ENCODE measurements at regions not wholly inside any gene's neighbourhood (a gene's known extent, or its start where the extent isn't known, plus 50 kb on each side); places are given as distances from the start of the nearest gene placed in this dataset.
A peak's percentile ranks its signal among the peaks of the same experiment; 100 is the strongest.

GRCh38 chr6:170224694-170225660, 65.9 kb downstream of the DLL1 start:
- peaks cover 0 to 26% of the 10 kb centered on the region in 2 experiments; a peak in 1 of 4 replicates for H3K4me1 ChIP-seq (ENCODE audit: control insufficient read depth in 1 of 2, insufficient read depth in 2 of 2, low read depth in 1 of 2, low read length in 1 of 2)
- no peak for DNase-seq
- CTCF ChIA-PET, result interaction anchor here (0.8 to 1.7 kb wide), 3 partner anchors 10 to 217 kb away, joined by 3 to 4 read pairs (median 3); no protein-coding TSS in a partner anchor
- no peak overlapping the region for H3K4me3 ChIP-seq (ENCODE audit: low read depth in 2 of 2, low read length in 1 of 2)
- H3K79me2 ChIP-seq (ENCODE audit: insufficient read depth), result no peaks in the 10 kb centered on the region
- no peaks in the 10 kb centered on the region for H3K9me2 ChIP-seq
- POLR2A ChIA-PET, result no interaction called here
- no peak overlapping the region for H2AFZ ChIP-seq (ENCODE audit: low read depth)
- H3K9ac ChIP-seq, result no peak overlapping the region
- H3K27me3 ChIP-seq (ENCODE audit: insufficient read depth), result no peaks in the 10 kb centered on the region
- TF ChIP-seq IRF3 (IDR thresholded peaks at IDR 0.05; ENCODE audit: low read depth, low read length) (no peak), GATA2 (CRISPR knock-in tag; IDR thresholded peaks at IDR 0.05) (no peak), JUND (IDR thresholded peaks at IDR 0.05) (no peak), ELF1 (IDR thresholded peaks at IDR 0.05) (no peak), REST (IDR thresholded peaks at IDR 0.05; ENCODE audit: low read depth, low read length) (no peak), PBX3 (IDR thresholded peaks at IDR 0.05) (no peak)
- H3K27ac ChIP-seq (ENCODE audit: low read depth in 2 of 2, low read length in 1 of 2), result peak overlapping the region in 1 of 2 experiments; percentile 28; a peak in 1 of 4 replicates
- no peak overlapping the region for H3K4me2 ChIP-seq
- H4K20me1 ChIP-seq (ENCODE audit: insufficient read depth), result no peaks in the 10 kb centered on the region
- 57% methylated on average over 19 of the region's 23 CpGs for whole genome bisulfite sequencing (ENCODE audit: low lambda C conversion rate)
- H3F3A ChIP-seq (replicated peaks; ENCODE audit: insufficient read depth), result no peaks in the 10 kb centered on the region
- no peaks in the 10 kb centered on the region for H3K9me3 ChIP-seq
- no peaks in the 10 kb centered on the region for H3K36me3 ChIP-seq (replicated peaks in 1 of 2; ENCODE audit: control insufficient read depth in 1 of 2, insufficient read depth in 2 of 2, low read length in 1 of 2)

Measured in SK-N-SH (cell line).